ENCODE measurements at regions not wholly inside any gene's neighbourhood (a gene's known extent, or its start where the extent isn't known, plus 50 kb on each side); places are given as distances from the start of the nearest gene placed in this dataset.
"Not testable (repeated sequence)": the region's sequence is repeated elsewhere in the genome, so short reads cannot be mapped to it uniquely, and the experiment has no call there.

DNA sequence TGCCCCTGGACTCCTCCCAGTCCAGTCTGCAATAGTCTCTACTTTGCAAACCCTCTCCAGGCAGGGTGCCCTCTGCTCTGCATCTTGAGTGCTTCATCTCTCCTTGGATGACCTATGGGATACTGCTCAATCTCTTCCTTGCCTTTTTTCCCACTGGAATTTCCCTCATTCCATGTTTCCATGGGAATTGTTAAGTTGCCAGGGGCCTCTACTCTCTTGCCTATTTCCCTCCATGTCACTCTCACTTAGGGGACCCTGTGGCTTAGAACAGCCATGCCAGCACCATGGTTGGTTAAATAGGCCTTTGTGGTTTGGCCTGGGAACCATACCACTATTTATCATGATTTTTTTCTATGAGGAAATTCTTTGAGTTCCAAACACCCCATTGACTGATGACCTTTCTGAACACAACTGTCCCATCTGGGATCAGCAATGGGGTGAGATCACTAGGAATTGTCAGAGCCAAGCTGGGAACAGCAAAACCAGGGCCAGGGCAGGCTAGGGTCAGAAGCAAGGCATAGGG lies 91.4 kb upstream of the RBMS1 start:
- no peak for DNase-seq

DNA sequence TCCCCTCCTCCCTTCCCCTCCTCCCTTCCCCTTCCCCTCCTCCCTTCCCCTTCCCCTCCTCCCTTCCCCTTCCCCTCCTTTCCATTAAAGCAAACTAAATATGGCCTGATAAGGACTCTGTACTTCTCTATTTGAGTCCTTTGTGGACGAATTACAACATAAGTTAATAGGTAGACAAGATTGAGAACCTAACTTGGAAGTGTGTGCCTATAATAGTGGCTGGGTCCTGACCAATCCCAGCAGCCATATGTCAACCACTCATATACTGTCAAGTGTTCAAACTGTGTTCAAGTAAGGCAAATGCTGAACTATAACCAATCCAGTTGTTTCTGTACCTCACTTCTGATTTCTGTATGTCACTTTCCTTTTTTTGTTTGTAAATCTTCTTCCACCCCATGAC lies 97.1 kb upstream of the RBMS1 start:
- no peak for DNase-seq

DNA sequence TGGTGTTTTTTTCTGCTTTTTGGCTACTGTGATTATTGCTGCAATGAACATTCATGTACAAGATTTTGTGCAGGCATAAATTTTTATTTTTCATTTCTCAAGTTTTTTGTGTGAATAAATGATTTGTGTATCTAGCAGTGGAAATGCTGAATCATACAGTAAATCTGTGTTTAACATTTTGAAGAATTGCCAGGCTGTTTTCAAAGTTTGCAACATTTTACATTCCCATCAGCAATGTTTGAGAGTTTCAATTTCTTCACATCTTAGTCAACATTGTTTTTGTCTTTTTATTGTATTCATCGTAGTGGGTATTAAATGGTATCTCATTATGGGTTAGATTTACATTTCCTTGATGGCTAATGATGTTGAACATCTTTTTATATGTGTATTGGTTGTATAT lies 98.8 kb upstream of the RBMS1 start:
- DNase-seq = no peak

DNA sequence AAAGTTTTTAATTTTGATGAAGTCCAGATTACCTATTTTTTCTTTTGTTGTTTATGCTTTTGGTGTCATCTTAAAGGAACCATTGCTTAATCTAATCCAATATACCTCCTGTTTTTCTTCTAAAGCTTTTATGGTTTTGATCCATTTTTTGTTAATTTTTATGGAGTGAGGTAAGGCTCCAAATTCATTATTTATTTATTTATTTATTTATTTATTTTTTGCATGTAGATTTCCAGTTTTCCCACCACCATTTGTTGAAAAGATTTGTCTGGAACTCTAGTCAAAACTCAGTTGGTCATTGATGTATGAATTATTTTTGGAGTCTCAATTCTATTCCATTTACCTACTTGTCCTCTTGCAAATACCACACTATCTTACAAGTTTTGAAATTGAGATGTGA lies 99.4 kb upstream of the RBMS1 start:
- DNase-seq = no peak

DNA sequence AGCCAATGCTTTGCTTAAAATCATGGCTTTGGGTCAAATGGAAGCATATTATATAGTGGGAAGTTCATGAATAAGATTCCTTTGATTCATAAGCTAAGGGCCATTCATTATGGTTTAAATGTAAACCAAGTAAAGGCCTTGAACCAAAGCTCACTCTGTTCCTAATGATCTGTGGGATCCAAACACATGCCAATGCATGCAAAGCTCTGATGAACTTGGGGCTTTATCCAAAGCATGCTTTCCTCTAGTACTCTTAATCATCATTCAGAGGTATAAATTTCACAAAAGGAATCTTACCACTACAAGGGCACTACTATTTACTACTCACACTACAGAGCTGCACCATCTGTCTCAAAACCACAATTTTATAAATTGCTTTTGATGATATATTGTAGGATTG lies 102.8 kb upstream of the RBMS1 start:
- no peak for DNase-seq

DNA sequence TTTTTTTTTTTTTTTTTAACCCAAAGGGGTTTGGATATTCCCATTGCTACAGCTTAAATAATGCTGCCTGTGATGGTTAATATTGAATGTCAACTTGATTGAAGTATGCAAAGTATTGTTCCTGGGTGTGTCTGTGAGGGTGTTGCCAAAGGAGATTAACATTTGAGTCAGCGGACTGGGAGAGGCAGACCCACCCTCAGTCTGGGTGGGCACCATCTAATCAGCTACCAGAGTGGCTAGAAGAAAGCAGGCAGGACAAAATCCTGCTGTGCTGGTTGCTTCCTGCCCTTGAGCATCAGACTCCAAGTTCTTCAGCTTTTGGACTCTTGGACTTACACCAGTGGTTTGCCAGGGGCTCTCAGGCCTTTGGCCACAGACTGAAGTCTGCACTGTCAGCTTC lies 106.8 kb upstream of the RBMS1 start:
- DNase-seq = not testable (repeated sequence)

DNA sequence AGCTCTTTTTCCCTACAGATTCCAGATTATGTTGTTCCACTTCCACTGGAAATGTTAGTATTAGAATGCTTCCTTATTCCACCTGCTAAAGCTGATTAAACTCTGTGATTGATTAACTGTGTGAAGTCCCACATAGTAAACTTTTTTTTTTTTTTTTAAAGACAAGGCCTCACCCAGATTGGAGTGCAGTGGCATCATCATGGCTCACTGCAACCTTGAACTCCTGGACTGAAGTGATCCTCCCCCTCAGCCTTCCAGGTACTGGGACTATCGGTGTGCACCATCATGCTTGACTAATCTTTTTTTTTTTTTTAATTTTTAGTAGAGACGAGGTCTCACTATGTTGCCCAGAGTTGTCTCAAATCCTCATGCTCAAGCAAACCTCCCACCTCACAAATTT lies 108.5 kb upstream of the RBMS1 start:
- DNase-seq = no peak

DNA sequence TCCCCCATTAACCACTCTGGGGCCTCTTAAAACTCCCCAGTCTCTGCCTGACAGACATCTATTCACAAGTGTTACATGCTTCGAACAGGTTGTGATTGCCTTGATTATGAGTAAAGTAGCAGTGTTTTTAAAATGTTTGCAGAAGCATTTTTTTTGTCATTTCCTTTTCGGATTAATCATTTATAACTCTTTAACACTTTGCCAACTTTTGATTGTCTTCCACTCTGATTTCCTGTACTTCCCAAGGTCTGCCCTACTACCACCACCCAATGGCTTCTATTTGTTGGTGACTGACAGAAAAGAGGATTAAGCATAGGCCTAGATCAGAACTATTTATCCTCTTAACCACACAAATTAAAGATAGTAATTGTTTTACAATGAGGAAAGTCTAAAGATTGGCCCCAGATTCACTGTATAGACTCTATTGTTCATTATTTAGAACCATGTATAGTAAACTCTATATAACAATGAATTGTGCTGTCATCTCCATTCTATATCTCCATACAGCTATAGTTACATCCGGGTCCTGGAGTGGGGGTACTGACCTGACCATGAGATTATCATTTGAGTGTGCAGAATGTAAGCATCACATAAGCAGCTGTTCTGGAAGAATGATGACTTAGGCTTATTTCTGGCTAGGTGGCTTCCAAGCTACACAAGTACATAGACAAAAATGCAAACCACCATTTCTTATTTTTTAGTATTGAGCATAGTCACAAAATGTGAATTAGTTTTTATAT lies 110.3 kb upstream of the RBMS1 start:
- DNase-seq = no peak

DNA sequence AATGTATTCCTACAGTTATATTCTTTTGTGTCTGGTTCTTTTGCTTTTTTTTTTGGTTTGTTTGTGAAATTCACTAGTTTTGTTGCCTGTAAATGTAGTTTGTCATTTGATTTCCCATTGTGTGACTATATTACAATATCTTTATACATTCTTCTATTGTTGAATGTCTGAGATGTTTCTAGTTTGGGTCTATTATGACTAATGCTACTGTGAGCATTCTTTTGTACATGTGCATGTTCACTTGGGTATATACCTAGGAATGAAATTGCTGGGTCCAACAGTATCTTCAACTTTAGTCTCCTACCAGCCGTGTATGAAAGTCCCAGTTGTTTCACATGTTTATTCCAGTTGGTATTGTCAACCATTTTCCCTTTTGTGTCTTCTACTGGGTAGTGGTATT lies 112.7 kb upstream of the RBMS1 start:
- no peak for DNase-seq

DNA sequence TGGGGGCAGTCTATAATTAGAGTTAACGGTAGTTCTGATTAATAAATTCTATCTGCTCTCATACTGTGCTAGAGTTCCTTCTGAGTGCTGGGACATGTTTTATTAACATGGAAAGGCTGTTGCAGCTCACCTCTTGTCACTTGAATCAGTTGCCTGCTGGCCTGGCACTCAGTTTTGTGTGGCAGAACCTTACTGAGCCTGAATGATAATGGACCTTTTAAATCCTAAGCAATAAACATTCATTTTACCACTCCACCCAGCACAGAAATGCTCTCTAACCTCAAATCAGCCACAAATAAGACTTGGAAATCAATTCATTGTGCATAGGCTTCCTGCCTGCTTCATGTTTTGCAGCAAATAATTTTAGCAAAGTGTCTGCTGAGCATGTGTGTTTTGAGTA lies 115.0 kb upstream of the RBMS1 start:
- no peak for DNase-seq

DNA sequence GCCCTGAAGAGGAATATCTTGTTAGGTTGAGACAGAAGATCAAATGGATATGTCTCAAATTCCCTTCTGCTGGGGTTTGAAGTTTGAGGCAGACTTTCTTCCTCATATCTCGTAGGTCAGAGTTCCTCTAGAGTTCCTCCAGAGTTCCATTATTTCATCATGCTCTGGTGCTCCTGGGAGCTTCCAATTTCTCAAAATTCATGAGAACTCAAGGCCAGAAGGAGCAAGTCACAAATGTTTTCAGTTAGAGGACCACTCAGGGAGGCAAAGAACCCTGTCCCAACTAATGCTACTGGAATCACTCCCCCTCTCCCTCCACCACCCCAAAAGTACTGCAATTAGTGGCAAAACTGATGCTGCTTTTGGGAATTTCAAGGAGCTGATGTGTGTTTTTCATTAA lies 115.7 kb upstream of the RBMS1 start:
- DNase-seq = no peak

DNA sequence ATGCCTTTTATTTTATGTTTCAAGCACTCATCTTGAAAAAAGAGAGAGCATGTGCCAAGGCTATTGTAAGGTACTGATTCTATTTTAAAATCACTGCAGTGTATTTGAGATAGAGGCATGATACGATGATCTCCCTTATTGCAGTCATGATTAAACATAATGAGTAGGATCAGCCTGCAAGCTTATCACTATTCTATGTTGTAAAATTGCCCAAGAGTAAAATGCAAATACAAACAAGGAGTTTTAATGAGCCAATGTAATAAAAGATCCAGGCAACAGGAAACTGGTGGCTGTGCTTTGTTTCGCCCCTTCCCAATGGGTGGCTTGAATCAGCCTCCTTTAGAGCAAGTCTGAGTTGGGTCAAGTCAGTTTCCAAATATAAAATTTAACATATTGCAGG lies 116.4 kb upstream of the RBMS1 start:
- no peak for DNase-seq

DNA sequence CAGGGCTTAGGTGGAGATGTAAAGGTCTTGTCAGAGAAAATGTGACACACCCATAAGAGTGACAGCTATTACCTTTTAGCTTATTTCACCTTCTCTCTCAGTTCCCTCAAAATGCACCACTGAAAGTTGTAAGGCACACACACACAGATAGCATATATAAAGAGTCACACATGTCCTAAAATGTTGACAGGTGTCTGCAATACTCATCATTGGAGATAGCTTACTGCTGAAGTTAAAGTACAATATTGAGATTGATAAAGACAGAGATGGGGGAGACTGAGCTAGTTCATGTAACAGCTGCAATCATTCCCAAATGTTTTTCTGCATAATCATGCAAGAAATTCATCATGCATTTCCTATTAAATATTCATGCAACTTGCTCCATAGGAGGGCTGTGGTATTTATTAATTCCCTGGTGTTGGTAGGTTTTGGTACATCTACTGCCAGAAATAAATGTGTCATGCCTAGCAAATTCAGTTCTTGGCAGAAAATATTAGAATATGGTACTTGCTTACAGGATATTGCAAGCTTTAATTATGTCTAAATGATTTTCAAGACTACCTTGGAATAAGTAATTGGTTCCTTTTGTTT lies 118.8 kb upstream of the RBMS1 start:
- no peak for DNase-seq

DNA sequence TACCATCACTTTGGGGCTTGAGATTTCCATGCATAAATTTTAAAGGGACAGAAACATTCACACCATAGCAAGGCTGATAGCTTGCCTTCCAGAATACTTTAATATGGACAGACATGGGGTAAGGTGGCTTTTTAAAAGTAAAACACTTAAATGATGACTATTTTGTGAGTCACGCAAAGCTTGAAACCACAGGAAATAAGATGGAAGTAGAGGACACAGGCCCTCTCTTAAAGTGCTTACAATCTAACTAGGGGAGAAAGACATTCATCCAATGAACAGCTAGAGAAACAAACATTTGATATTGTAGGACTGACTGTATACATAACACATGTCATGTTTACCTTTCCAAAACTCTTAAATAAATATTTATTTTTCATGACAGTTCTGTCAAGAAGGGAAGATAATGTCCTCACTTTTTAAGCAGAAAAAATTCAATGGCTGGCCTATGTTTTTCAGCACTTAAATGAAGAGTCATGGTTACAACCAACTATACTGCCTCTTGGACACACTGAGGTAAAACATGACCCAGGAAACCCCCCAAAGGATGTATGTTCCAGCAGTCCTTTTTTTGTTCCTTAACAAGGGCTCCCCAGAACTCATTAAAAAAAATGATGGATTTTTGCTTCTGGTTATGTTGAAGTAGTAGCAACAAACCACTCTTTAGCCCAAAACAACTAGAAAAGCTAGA lies 120.0 kb upstream of the RBMS1 start:
- DNase-seq = no peak

DNA sequence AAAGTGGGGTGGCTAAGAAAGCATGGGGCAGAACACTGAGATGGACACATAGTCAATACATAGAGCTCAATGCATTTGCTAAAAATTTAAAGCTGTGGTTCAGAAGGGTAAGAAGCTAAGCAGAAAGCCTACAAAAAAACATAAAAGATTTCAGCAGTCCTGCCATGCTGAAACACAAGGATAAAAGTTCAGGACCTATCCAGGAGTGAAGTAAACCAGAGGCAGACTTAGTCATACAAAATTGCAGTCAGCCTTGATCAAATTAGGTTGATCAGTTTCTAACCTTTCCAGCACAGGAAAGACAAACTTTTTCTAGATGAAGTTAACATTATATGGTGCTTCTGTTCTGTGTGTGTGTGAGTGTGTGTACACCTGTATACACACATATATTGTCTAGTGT lies 120.8 kb upstream of the RBMS1 start:
- DNase-seq = no peak

DNA sequence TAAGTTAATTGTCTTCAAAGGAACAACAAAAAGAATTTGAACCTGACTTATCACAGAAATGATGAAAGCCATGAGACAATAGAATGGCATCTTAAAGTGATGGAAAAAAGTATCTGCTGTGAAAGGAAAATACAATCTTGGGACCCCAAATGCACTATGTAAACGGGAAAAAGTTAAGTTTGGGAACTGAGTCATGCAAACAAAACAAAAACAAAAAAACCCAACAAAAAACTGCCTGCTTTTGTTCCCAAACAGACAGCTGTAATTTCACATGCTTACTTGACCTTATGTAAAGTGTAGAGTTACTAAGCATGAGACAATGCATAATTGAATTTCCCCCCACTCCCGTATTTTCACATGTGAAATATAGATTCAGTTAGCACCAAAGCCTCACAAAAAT lies 122.1 kb upstream of the RBMS1 start:
- DNase-seq = no peak

DNA sequence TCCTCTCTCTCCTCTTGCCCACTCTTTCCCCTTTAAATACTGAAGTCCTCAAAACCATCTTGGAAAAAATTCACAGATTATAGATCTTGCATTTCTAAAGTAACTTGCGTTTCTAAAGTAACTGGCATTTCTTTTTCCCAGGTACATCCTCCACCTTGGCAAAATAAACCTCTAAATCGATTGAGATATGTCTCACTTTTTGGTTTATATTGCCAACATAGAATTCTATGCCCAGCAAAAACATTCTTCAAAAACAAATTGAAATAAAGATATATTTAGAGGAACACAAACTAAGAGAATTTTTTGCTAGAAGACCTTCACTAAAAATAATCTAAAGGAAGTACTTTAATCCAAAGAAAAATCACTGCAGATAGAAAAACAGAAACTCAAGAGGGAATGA lies 122.5 kb upstream of the RBMS1 start:
- no peak for DNase-seq

DNA sequence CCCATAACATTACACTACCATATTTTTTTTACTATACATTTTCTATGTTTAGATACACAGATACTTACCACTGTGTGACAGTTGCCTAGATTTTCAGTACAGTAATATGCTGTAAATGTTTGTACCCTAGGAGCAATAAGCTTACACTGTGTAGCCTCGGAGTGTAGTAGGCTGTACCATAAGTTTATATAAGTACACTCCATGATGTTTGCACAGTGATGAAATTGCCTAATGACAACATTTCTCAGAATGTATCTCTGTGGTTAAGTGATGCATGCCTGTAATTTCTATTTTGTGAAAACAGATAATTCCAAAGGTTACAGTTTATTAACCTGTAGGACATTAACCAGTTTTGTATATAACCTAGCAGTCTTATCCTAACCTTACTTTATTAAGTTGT lies 128.1 kb upstream of the RBMS1 start:
- DNase-seq = no peak

DNA sequence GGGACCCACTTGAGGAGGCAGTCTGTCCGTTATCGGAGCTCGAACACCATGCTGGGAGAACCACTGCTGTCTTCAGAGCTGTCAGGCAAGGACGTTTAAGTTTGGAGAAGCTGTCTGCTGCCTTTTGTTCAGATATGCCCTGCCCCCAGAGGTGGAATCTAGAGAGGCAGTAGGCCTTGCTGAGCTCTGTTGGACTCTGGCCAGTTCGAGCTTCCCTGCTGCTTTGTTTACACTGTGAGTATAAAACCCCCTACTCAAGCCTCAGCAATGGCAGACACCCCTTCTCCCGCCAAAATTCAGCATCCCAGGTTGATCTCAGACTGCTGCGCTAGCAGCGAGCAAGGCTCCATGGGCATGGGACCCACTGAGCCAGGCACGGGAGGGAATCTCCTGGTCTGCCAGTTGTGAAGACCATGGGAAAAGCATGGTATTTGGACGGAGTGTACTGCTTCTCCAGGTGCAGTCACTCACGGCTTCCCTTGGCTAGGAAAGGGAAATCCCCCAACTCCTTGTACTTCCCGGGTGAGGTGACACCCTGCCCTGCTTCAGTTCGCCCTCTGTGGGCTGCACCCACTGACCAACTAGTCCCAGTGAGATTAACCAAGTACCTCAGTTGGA lies 134.5 kb upstream of the RBMS1 start:
- not testable (repeated sequence) for DNase-seq

DNA sequence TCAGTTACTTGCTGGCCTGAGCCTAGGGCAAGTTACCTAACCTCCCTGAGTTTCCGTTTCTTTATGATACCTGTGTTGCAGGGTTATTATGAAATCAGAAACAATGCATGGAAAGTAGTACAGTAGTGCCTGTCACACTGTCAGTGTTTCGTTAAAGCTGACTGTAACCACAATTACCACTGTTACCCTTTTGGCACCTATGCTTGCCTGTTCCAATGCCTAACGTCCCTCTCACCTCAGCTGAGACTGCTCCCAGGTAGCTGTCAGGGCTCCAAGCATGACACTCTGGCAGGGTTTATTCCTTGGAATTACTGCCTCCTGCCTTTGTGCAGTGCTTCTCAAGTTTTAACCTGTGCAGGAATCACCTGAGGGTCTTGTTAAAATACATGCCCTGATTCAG lies 135.2 kb upstream of the RBMS1 start:
- no peak for DNase-seq

DNA sequence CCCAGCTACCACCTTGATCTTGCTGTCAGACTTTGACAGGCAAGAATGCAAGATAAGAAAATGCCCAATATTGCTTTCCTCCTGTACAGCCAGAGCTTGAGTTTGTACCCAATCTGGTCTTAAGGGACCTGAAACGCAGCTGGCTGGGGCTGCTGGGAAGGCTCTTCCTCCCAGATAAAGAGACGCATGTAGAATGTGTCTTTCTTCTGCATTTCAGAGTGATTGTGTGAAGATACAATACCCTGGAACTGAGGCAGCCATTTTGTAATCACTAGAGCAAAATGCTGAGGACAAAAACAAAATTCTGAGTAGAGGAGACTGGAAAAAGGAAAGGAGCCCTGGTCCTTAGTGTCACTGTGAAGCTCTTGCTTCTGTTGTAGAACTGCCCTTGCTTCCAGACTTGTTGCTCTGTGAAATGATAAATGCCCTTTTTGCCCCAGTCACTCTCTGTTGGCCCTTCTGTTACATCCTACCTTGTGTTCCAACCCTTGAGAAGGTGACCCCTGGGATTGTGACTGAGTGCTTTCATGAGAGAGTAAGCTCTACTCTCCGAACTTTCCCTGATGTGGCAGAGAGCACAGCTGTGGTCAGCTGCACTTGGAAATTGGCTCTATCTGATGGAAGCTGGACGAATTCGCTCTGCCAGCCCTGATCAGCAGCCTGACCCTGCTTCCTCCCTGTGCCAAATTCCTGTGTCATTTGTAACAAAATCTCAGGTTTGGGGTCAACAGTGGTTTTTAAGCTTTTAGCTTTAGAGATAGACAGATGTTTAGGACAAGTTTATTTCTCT lies 137.4 kb upstream of the RBMS1 start:
- no peak for DNase-seq

DNA sequence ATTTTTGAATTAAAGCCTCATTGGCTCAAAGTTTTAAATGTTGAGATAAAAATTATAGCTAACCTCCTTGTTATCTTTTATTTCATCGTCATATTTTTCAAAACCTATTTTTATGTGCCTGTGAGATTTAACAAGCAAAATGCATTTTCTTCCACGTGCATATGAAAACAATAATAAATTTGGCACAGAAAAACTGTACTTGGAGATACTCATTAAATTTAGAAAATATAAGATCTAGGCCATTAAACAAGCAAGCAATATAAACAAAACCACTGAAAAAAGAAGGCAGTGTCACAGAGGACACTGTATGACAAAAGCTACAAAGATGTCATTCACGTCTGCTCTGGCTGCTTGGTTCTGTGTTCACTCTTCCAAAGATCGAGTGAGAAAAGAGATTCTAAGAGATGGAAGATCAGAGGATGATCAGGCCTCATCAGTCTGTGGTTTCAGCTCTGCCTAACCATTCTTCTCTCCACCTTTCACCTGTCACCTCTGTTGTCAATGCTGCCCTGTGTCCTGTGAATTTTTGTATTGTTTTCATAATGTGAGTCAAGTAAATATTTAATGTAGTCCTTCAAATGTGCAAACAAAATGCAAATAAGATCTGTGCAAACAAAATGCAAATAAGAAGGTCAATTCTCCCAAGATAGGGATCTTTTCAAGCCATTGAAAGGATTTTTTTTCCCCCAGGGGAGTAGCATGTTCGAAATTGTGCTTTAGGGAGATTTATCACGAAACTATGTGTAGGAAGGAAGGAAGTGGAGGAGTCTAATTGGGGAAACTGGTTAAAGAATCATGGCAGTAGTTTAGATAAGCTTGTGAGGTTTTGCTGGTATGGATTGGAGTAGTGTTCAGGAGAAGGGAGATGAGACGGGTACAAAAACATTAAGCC lies 138.7 kb upstream of the RBMS1 start:
- DNase-seq = no peak

All from GDM1 (cell line).